Hepatic stellate cell (primary cell): ENCODE measurements at regions not wholly inside any gene's neighbourhood (a gene's known extent, or its start where the extent isn't known, plus 50 kb on each side); places are given as distances from the start of the nearest gene placed in this dataset.
"Not testable (repeated sequence)": the region's sequence is repeated elsewhere in the genome, so short reads cannot be mapped to it uniquely, and the experiment has no call there.

Source experiments
- DNase-seq: peaks from one replicate; pipeline ENCODE4 v3.0.0; 2011; ENCODE audit warnings: low spot score

GRCh38 chr5:109630093-109630492 is 59.6 kb upstream of the MAN2A1 start:
- DNase-seq: peak; percentile 4

- no peak for DNase-seq
Measured at GRCh38 chr5:109628591-109628990, 61.1 kb upstream of the MAN2A1 start.

- DNase-seq: not testable (repeated sequence)
Measured at GRCh38 chr5:109621266-109621665, 68.5 kb upstream of the MAN2A1 start.

GRCh38 chr5:109620651-109621050 is 69.1 kb upstream of the MAN2A1 start:
- DNase-seq: no peak

GRCh38 chr5:109619606-109620005 is 70.1 kb upstream of the MAN2A1 start:
- DNase-seq: no peak

GRCh38 chr5:109619021-109619460 is 70.7 kb upstream of the MAN2A1 start:
- DNase-seq: no peak

- no peak for DNase-seq
Measured at GRCh38 chr5:109614981-109615380, 74.7 kb upstream of the MAN2A1 start.

GRCh38 chr5:109614301-109614700 is 75.4 kb upstream of the MAN2A1 start:
- no peak for DNase-seq

- DNase-seq: no peak
Measured at GRCh38 chr5:109612278-109612905, 77.3 kb upstream of the MAN2A1 start.

- no peak for DNase-seq
Measured at GRCh38 chr5:109611505-109611904, 78.2 kb upstream of the MAN2A1 start.

GRCh38 chr5:109611061-109611460 is 78.7 kb upstream of the MAN2A1 start:
- no peak for DNase-seq

- no peak for DNase-seq
Measured at GRCh38 chr5:109610581-109610980, 79.1 kb upstream of the MAN2A1 start.

GRCh38 chr5:109605207-109605730 is 84.5 kb upstream of the MAN2A1 start:
- DNase-seq: no peak

GRCh38 chr5:109604758-109605157 is 85.0 kb upstream of the MAN2A1 start:
- no peak for DNase-seq

- DNase-seq: no peak
Measured at GRCh38 chr5:109601736-109602135, 88.0 kb upstream of the MAN2A1 start.

GRCh38 chr5:109597893-109598292 is 91.8 kb upstream of the MAN2A1 start:
- no peak for DNase-seq

- no peak for DNase-seq
Measured at GRCh38 chr5:109594217-109594616, 95.5 kb upstream of the MAN2A1 start.

- DNase-seq: no peak
Measured at GRCh38 chr5:109590799-109591198, 98.9 kb upstream of the MAN2A1 start.

GRCh38 chr5:109589986-109590385 is 99.7 kb upstream of the MAN2A1 start:
- DNase-seq: no peak

GRCh38 chr5:109589239-109589638 is 100.5 kb upstream of the MAN2A1 start:
- DNase-seq: no peak

- DNase-seq: no peak
Measured at GRCh38 chr5:109588281-109589035, 101.3 kb upstream of the MAN2A1 start.

- DNase-seq: peak; percentile 21
Measured at GRCh38 chr5:109584986-109585599, 104.6 kb upstream of the MAN2A1 start.

- DNase-seq: no peak
Measured at GRCh38 chr5:109580225-109580624, 109.5 kb upstream of the MAN2A1 start.
